SKM-1 (cell line): ENCODE measurements at regions not wholly inside any gene's neighbourhood (a gene's known extent, or its start where the extent isn't known, plus 50 kb on each side); places are given as distances from the start of the nearest gene placed in this dataset.

Experiments used
- DNase-seq: peaks from one replicate; lab custom pipeline; 2025; ENCODE audit not compliant: unreplicated experiment; lab: John Stamatoyannopoulos, UW

GRCh38 chr4:62407534-62407933, 1207.4 kb downstream of the ADGRL3 start:
- DNase-seq, result no peak

GRCh38 chr4:62402088-62402806, 1202.1 kb downstream of the ADGRL3 start:
- DNase-seq, result no peak

- DNase-seq, result no peak
Observed at GRCh38 chr4:62399242-62399641, 1199.1 kb downstream of the ADGRL3 start.

GRCh38 chr4:62398318-62398717, 1198.2 kb downstream of the ADGRL3 start:
- DNase-seq, result no peak

- DNase-seq, result no peak
Observed at GRCh38 chr4:62394766-62395165, 1194.6 kb downstream of the ADGRL3 start.

GRCh38 chr4:62387808-62388207, 1187.7 kb downstream of the ADGRL3 start:
- DNase-seq, result no peak

GRCh38 chr4:62377700-62378099, 1177.6 kb downstream of the ADGRL3 start:
- DNase-seq, result no peak

- DNase-seq, result no peak
Observed at GRCh38 chr4:62377245-62377644, 1177.1 kb downstream of the ADGRL3 start.

- DNase-seq, result no peak
Observed at GRCh38 chr4:62366939-62367338, 1166.8 kb downstream of the ADGRL3 start.

GRCh38 chr4:62360156-62360545, 1160.0 kb downstream of the ADGRL3 start:
- no peak for DNase-seq

GRCh38 chr4:62359441-62360155, 1159.5 kb downstream of the ADGRL3 start:
- no peak for DNase-seq

GRCh38 chr4:62344915-62345314, 1144.8 kb downstream of the ADGRL3 start:
- DNase-seq, result no peak

GRCh38 chr4:62344474-62344873, 1144.3 kb downstream of the ADGRL3 start:
- no peak for DNase-seq

- DNase-seq, result no peak
Observed at GRCh38 chr4:62342346-62342745, 1142.2 kb downstream of the ADGRL3 start.

GRCh38 chr4:62328526-62328925, 1128.4 kb downstream of the ADGRL3 start:
- no peak for DNase-seq

GRCh38 chr4:62327612-62328297, 1127.6 kb downstream of the ADGRL3 start:
- DNase-seq, result no peak

- no peak for DNase-seq
Observed at GRCh38 chr4:62324215-62324614, 1124.1 kb downstream of the ADGRL3 start.

GRCh38 chr4:62320612-62321011, 1120.5 kb downstream of the ADGRL3 start:
- no peak for DNase-seq

GRCh38 chr4:62302710-62303109, 1102.6 kb downstream of the ADGRL3 start:
- DNase-seq, result no peak

- DNase-seq, result no peak
Observed at GRCh38 chr4:62301500-62301899, 1101.4 kb downstream of the ADGRL3 start.

GRCh38 chr4:62293551-62293950, 1093.4 kb downstream of the ADGRL3 start:
- DNase-seq, result no peak

GRCh38 chr4:62292911-62293310, 1092.8 kb downstream of the ADGRL3 start:
- DNase-seq, result no peak
